Uterus (tissue), 3 donors: ENCODE measurements at regions not wholly inside any gene's neighbourhood (a gene's known extent, or its start where the extent isn't known, plus 50 kb on each side); places are given as distances from the start of the nearest gene placed in this dataset.

ENCODE experiments used
- DNase-seq, 2 donors: peaks; one replicate each; pipeline ENCODE4 v3.0.0-alpha.2; 2019 to 2020
- H3K27ac ChIP-seq, 2 donors: fragments of 200-600 bp; sonication (generic); 1 replicate in 1 of 2; 2 replicates in 1 of 2; pipeline ENCODE4 v1.5.1; 2016 to 2018
- H3K27me3 ChIP-seq, 2 donors: fragments of 200-600 bp; sonication (generic); one replicate each; pipeline ENCODE4 v1.5.1; 2018 to 2019; ENCODE audit warnings: control low read depth in 1 of 2
- H3K36me3 ChIP-seq, 2 donors: fragments of 200-600 bp; sonication (generic); one replicate each; pipeline ENCODE4 v1.5.1; 2019; ENCODE audit warnings: control low read depth in 1 of 2
- H3K4me1 ChIP-seq, 2 donors: fragments of 200-600 bp; sonication (generic); one replicate each; pipeline ENCODE4 v1.5.1; 2018 to 2019; ENCODE audit warnings: control low read depth in 1 of 2
- H3K4me3 ChIP-seq, 2 donors: fragments of 200-600 bp; sonication (generic); 1 replicate in 1 of 2; 2 replicates in 1 of 2; pipeline ENCODE4 v1.5.1; 2018 to 2019; ENCODE audit warnings: mild to moderate bottlenecking in 1 of 2
- H3K9me3 ChIP-seq, 2 donors: fragments of 200-600 bp; sonication (generic); one replicate each; pipeline ENCODE4 v1.5.1; 2019; ENCODE audit warnings: control low read depth in 1 of 2
- CTCF ChIP-seq, 4 experiments: fragments of 200-600 bp in 2 of 4; fragments of 450-650 bp in 2 of 4; sonication (generic) in 2 of 4; IDR thresholded peaks; one replicate each; pipeline ENCODE4 v1.5.1; 2016 to 2019; ENCODE audit warnings: antibody characterized with exemption in 4 of 4, mild to moderate bottlenecking in 2 of 4, moderate library complexity in 1 of 4
- POLR2A ChIP-seq, 2 donors: fragments of 450-650 bp; IDR thresholded peaks; one replicate each; pipeline ENCODE4 v1.6.1; 2016; ENCODE audit warnings: antibody characterized with exemption in 2 of 2, mild to moderate bottlenecking in 1 of 2, moderate library complexity in 1 of 2
- intact Hi-C: fragments of 100-400 bp; cut with DNase I; formaldehyde crosslinking; loops from one replicate; pipeline ENCODE4 v1.15.1; 2023; ENCODE audit warnings: low total_unique reads
- donor health status: DM: yes; HTN: yes; CAD: no.

DNA sequence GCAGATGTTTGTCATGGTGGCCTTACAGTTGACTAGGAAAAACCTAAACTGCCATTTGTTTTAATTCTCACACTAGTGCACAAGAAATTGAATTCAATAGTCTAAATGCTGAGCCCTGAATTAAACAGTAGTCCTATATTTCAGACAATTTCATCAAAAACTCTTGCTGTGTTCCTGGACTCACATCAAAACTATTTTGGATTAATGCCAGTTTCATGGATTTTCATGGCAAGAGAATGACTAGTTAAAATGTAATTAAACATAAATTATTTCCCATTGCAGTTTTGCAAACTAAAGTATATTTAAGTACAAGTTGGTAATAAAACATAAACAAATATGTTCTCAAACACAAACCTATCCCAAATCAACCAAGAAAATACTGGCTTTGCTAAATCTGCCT lies 468.0 kb upstream of the PRICKLE1 start:
- H3K4me3 ChIP-seq, result no peak overlapping the region
- intact Hi-C loops, result no loop called here
- no peaks in the 10 kb centered on the region for H3K27me3 ChIP-seq
- no peak overlapping the region for H3K27ac ChIP-seq
- no peak for TF ChIP-seq CTCF (IDR thresholded peaks at IDR 0.05)
- TF ChIP-seq POLR2A (IDR thresholded peaks at IDR 0.05), result no peak
- H3K36me3 ChIP-seq, result no peaks in the 10 kb centered on the region
- DNase-seq, result no peak
- no peaks in the 10 kb centered on the region for H3K4me1 ChIP-seq
- H3K9me3 ChIP-seq, result no peaks in the 10 kb centered on the region

DNA sequence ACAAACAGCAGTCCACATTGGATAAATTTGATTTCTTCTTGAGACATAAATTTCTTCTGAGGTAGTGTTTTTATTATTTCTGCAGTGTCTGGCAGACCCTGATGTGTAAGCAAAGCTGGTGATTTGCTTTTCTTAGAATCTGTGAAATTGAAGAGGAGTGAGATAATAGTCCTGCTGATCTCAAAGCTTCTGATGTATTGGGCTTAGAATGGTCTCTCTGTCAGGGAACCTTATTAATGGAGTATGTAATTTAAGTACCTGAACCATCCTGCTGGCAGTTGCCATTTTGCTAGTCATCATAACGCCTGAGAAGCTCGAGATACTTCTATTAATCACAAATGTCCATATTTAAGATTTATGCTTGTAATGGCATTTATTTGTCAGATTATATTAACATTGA lies 464.5 kb upstream of the PRICKLE1 start:
- no peaks in the 10 kb centered on the region for H3K27me3 ChIP-seq
- H3K4me3 ChIP-seq, result no peak overlapping the region
- no peaks in the 10 kb centered on the region for H3K9me3 ChIP-seq
- no peak for DNase-seq
- intact Hi-C loops, result no loop called here
- H3K36me3 ChIP-seq, result no peaks in the 10 kb centered on the region
- TF ChIP-seq POLR2A (IDR thresholded peaks at IDR 0.05), result no peak
- TF ChIP-seq CTCF (IDR thresholded peaks at IDR 0.05), result no peak
- H3K4me1 ChIP-seq, result no peaks in the 10 kb centered on the region
- H3K27ac ChIP-seq, result no peak overlapping the region

DNA sequence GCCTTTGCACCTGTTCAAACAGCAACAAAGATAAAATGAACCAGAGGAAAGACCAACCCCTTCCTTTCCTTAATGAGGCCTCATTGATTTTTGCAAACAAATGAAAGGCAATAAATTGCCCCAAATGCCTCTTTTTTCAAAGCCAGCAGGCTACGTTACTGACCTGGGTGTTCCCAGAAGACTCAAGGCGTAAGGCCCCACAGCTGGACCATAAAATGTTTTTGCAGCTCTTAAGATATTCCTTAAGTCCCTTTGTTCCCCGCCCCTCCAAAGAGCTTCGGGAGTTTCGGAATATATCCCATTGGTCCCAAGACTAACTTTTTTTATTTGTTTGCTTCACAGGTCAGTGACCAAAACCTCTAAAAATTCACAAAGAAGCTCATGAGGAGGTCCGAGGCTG lies 462.9 kb upstream of the PRICKLE1 start:
- H3K4me1 ChIP-seq, result no peaks in the 10 kb centered on the region
- no peaks in the 10 kb centered on the region for H3K9me3 ChIP-seq
- no peak overlapping the region for H3K27ac ChIP-seq
- TF ChIP-seq CTCF (IDR thresholded peaks at IDR 0.05) (no peak), POLR2A (IDR thresholded peaks at IDR 0.05) (no peak)
- DNase-seq, result no peak
- H3K4me3 ChIP-seq, result no peak overlapping the region
- no peaks in the 10 kb centered on the region for H3K36me3 ChIP-seq
- intact Hi-C loops, result no loop called here
- H3K27me3 ChIP-seq, result no peaks in the 10 kb centered on the region

DNA sequence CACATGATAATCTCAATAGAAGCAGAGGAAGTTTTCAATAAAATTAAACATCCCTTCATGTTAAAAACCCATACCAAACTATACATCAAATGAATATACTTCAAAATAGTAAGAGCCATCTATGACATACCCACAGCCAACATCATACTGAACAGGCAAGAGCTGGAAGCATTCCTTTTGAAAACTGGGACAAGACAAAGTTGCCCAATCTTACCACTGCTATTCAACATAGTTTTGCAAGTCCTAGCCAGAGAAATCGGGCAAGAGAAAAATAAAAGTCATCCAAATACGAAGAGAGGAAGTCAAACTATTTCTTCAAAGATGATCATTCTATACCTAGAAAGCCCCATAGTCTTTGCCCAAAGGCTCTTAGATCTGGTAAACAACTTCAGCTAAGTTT lies 454.7 kb upstream of the PRICKLE1 start:
- Histone ChIP-seq H3K27me3 (no peaks in the 10 kb centered on the region), H3K4me3 (no peak overlapping the region), H3K9me3 (no peaks in the 10 kb centered on the region), H3K27ac (no peak overlapping the region), H3K4me1 (no peaks in the 10 kb centered on the region), H3K36me3 (no peaks in the 10 kb centered on the region)
- DNase-seq, result no peak
- TF ChIP-seq POLR2A (IDR thresholded peaks at IDR 0.05) (no peak), CTCF (IDR thresholded peaks at IDR 0.05) (no peak)
- intact Hi-C loops, result no loop called here

DNA sequence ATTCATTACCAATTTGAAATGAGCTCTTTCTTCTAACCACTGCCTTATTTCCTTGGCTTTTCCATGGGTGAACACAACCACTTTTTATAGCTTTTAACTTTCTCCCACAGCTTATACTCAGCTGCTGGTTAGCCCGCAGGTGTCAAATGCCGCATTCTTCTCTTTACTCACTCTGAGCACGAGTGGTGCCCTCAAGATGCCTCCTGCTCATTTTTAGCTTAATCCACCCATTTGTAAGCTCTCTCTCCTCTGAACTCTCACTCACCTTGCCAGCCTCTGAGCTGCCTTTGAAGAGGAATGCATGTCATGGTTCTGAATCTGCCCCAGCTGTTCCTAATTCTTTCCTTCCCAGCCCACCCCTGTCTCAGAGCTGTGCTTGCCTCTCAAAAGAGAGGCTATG lies 449.4 kb upstream of the PRICKLE1 start:
- no peaks in the 10 kb centered on the region for H3K36me3 ChIP-seq

More for the DNA sequence above, 449.4 kb upstream of the PRICKLE1 start:
- no peak overlapping the region for H3K4me3 ChIP-seq
- no peak for DNase-seq
- no peaks in the 10 kb centered on the region for H3K4me1 ChIP-seq
- no peaks in the 10 kb centered on the region for H3K27me3 ChIP-seq
- TF ChIP-seq CTCF (IDR thresholded peaks at IDR 0.05) (no peak), POLR2A (IDR thresholded peaks at IDR 0.05) (no peak)
- no peaks in the 10 kb centered on the region for H3K9me3 ChIP-seq
- intact Hi-C loops, result no loop called here
- no peak overlapping the region for H3K27ac ChIP-seq
